ENCODE measurements at regions not wholly inside any gene's neighbourhood (a gene's known extent, or its start where the extent isn't known, plus 50 kb on each side); places are given as distances from the start of the nearest gene placed in this dataset.

GRCh38 chr7:50923476-50923875 is 140.8 kb upstream of the GRB10 start:
- no TSS peak for BruUV-seq (replicated peaks)
- no peak overlapping the region for H3K4me3 ChIP-seq (ENCODE audit: low read depth, low read length, poor library complexity, severe bottlenecking)
- ChIA-PET POLR2A (ENCODE audit: low non-redundant PET) (no interaction called here), CTCF (no interaction called here)
- no peak for DNase-seq (ENCODE audit: low spot score)
- no peaks in the 10 kb centered on the region for H3K4me1 ChIP-seq (ENCODE audit: insufficient read depth, low read length, poor library complexity, severe bottlenecking)
- no peak overlapping the region for H3K27ac ChIP-seq (ENCODE audit: low read depth, low read length, poor library complexity, severe bottlenecking)
- H3K36me3 ChIP-seq (ENCODE audit: insufficient read depth, low read length, poor library complexity, severe bottlenecking) = no peaks in the 10 kb centered on the region
- no peak for TF ChIP-seq EZH2 (IDR thresholded peaks at IDR 0.05; ENCODE audit: borderline replicate concordance, low read depth, low read length, poor library complexity, severe bottlenecking)
- no peak for TF ChIP-seq CTCF (conservative IDR thresholded peaks at IDR 0.05; ENCODE audit: low read depth, low read length)
- no peaks in the 10 kb centered on the region for H3K27me3 ChIP-seq (replicated peaks; ENCODE audit: insufficient read depth, low read depth, low read length, poor library complexity)
- intact Hi-C loops (cut with micrococcal nuclease; ENCODE audit: unreplicated experiment) = no loop called here
- H3K9me3 ChIP-seq (ENCODE audit: low read depth, low read length, poor library complexity, severe bottlenecking) = peaks cover 43% of the 10 kb centered on the region

- H3K4me1 ChIP-seq (ENCODE audit: insufficient read depth, low read length, poor library complexity, severe bottlenecking) = no peaks in the 10 kb centered on the region
- no peak for DNase-seq (ENCODE audit: low spot score)
- H3K27ac ChIP-seq (ENCODE audit: low read depth, low read length, poor library complexity, severe bottlenecking) = no peak overlapping the region
- H3K27me3 ChIP-seq (replicated peaks; ENCODE audit: insufficient read depth, low read depth, low read length, poor library complexity) = no peaks in the 10 kb centered on the region
- POLR2A ChIA-PET (ENCODE audit: low non-redundant PET) = no interaction called here
- intact Hi-C loops (cut with micrococcal nuclease; ENCODE audit: unreplicated experiment) = no loop called here
- no peaks in the 10 kb centered on the region for H3K36me3 ChIP-seq (ENCODE audit: insufficient read depth, low read length, poor library complexity, severe bottlenecking)
- H3K4me3 ChIP-seq (ENCODE audit: low read depth, low read length, poor library complexity, severe bottlenecking) = no peak overlapping the region
- no TSS peak for BruUV-seq (replicated peaks)
- CTCF ChIA-PET = no interaction called here
- peaks cover 33% of the 10 kb centered on the region for H3K9me3 ChIP-seq (ENCODE audit: low read depth, low read length, poor library complexity, severe bottlenecking)
- TF ChIP-seq EZH2 (IDR thresholded peaks at IDR 0.05; ENCODE audit: borderline replicate concordance, low read depth, low read length, poor library complexity, severe bottlenecking) (no peak), CTCF (conservative IDR thresholded peaks at IDR 0.05; ENCODE audit: low read depth, low read length) (no peak)
Observed at GRCh38 chr7:50921114-50921813, 138.6 kb upstream of the GRB10 start.

- TF ChIP-seq CTCF (conservative IDR thresholded peaks at IDR 0.05; ENCODE audit: low read depth, low read length) (no peak), EZH2 (IDR thresholded peaks at IDR 0.05; ENCODE audit: borderline replicate concordance, low read depth, low read length, poor library complexity, severe bottlenecking) (no peak)
- no peak overlapping the region for H3K4me3 ChIP-seq (ENCODE audit: low read depth, low read length, poor library complexity, severe bottlenecking)
- intact Hi-C loops (cut with micrococcal nuclease; ENCODE audit: unreplicated experiment) = no loop called here
- peaks cover 26% of the 10 kb centered on the region for H3K9me3 ChIP-seq (ENCODE audit: low read depth, low read length, poor library complexity, severe bottlenecking)
- ChIA-PET CTCF (no interaction called here), POLR2A (ENCODE audit: low non-redundant PET) (no interaction called here)
- no peak for DNase-seq (ENCODE audit: low spot score)
- no peak overlapping the region for H3K27ac ChIP-seq (ENCODE audit: low read depth, low read length, poor library complexity, severe bottlenecking)
- H3K36me3 ChIP-seq (ENCODE audit: insufficient read depth, low read length, poor library complexity, severe bottlenecking) = no peaks in the 10 kb centered on the region
- H3K4me1 ChIP-seq (ENCODE audit: insufficient read depth, low read length, poor library complexity, severe bottlenecking) = no peaks in the 10 kb centered on the region
- no TSS peak for BruUV-seq (replicated peaks)
- no peaks in the 10 kb centered on the region for H3K27me3 ChIP-seq (replicated peaks; ENCODE audit: insufficient read depth, low read depth, low read length, poor library complexity)
Observed at GRCh38 chr7:50920031-50920635, 137.4 kb upstream of the GRB10 start.
